HUDEP-2 (cell line): ENCODE measurements at regions not wholly inside any gene's neighbourhood (a gene's known extent, or its start where the extent isn't known, plus 50 kb on each side); places are given as distances from the start of the nearest gene placed in this dataset.

ENCODE experiments used
- DNase-seq, 76 experiments: peaks; one replicate each; lab custom pipeline; 2025; ENCODE audit not compliant: unreplicated experiment in 76 of 76; lab: John Stamatoyannopoulos, UW

- DNase-seq = no peak
Measured at GRCh38 chr2:183214680-183215079, 90.4 kb downstream of the NUP35 start.

GRCh38 chr2:183215917-183216316, 91.7 kb downstream of the NUP35 start:
- peak in 2 of 76 experiments; percentile 4 to 33 for DNase-seq

GRCh38 chr2:183219888-183220287, 95.6 kb downstream of the NUP35 start:
- no peak for DNase-seq

GRCh38 chr2:183222751-183223150, 98.5 kb downstream of the NUP35 start:
- DNase-seq = no peak

- no peak for DNase-seq
Measured at GRCh38 chr2:183224948-183225347, 100.7 kb downstream of the NUP35 start.

- DNase-seq = no peak
Measured at GRCh38 chr2:183227176-183227575, 102.9 kb downstream of the NUP35 start.

- no peak for DNase-seq
Measured at GRCh38 chr2:183229386-183229785, 105.1 kb downstream of the NUP35 start.

GRCh38 chr2:183232161-183232865, 108.1 kb downstream of the NUP35 start:
- DNase-seq = no peak

GRCh38 chr2:183242937-183243336, 118.7 kb downstream of the NUP35 start:
- DNase-seq = peak in 5 of 76 experiments; percentile 1 to 17 (median 3)

- DNase-seq = no peak
Measured at GRCh38 chr2:183243758-183244157, 119.5 kb downstream of the NUP35 start.

GRCh38 chr2:183244300-183244844, 120.1 kb downstream of the NUP35 start:
- no peak for DNase-seq

- DNase-seq = peak in 6 of 76 experiments; percentile 1 to 31 (median 2)
Measured at GRCh38 chr2:183248866-183249567, 124.8 kb downstream of the NUP35 start.

- no peak for DNase-seq
Measured at GRCh38 chr2:183250061-183250460, 125.8 kb downstream of the NUP35 start.

- no peak for DNase-seq
Measured at GRCh38 chr2:183250472-183250871, 126.2 kb downstream of the NUP35 start.

- no peak for DNase-seq
Measured at GRCh38 chr2:183253441-183254130, 129.3 kb downstream of the NUP35 start.

- DNase-seq = no peak
Measured at GRCh38 chr2:183255411-183255810, 131.2 kb downstream of the NUP35 start.

- DNase-seq = no peak
Measured at GRCh38 chr2:183259921-183260320, 135.7 kb downstream of the NUP35 start.

- DNase-seq = no peak
Measured at GRCh38 chr2:183260527-183260926, 136.3 kb downstream of the NUP35 start.

GRCh38 chr2:183264890-183265535, 140.8 kb downstream of the NUP35 start:
- no peak for DNase-seq

GRCh38 chr2:183267148-183267827, 143.0 kb downstream of the NUP35 start:
- DNase-seq = no peak
